ENCODE measurements at regions not wholly inside any gene's neighbourhood (a gene's known extent, or its start where the extent isn't known, plus 50 kb on each side); places are given as distances from the start of the nearest gene placed in this dataset.

DNA sequence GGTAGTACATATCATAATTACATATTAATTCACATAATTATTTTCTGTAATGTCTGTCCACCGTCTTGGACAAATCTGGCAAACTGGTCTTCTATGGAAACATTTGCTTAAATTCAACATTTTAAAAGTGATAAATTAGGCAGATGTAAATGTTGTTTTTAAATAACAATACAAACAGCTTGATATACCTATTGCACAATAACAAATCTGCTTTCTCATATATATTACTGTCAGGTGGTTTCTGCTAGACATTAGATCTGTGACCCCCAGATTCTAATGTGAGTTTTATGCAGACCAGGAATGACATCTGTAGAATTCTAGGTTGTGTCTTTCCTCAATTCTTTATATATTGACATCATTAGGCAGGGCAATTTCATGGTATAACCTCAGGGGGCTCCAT, 173.3 kb downstream of the CCDC59 start:
- Histone ChIP-seq H3K36me3 (replicated peaks) (no peaks in the 10 kb centered on the region), H3K4me3 (ENCODE audit: low read depth, low read length) (no peak overlapping the region), H3K27me3 (replicated peaks) (no peaks in the 10 kb centered on the region), H3K27ac (no peak overlapping the region)
- TF ChIP-seq, protein P1, sequence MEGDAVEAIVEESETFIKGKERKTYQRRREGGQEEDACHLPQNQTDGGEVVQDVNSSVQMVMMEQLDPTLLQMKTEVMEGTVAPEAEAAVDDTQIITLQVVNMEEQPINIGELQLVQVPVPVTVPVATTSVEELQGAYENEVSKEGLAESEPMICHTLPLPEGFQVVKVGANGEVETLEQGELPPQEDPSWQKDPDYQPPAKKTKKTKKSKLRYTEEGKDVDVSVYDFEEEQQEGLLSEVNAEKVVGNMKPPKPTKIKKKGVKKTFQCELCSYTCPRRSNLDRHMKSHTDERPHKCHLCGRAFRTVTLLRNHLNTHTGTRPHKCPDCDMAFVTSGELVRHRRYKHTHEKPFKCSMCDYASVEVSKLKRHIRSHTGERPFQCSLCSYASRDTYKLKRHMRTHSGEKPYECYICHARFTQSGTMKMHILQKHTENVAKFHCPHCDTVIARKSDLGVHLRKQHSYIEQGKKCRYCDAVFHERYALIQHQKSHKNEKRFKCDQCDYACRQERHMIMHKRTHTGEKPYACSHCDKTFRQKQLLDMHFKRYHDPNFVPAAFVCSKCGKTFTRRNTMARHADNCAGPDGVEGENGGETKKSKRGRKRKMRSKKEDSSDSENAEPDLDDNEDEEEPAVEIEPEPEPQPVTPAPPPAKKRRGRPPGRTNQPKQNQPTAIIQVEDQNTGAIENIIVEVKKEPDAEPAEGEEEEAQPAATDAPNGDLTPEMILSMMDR (IDR thresholded peaks at IDR 0.05; ENCODE audit: low read depth, low read length, missing control alignments): no peak
- in situ Hi-C loops (cut with HindIII; ENCODE audit: low pct_ligation_motif_present, low sequenced_read_pairs): no loop called here
- DNase-seq: no peak

DNA sequence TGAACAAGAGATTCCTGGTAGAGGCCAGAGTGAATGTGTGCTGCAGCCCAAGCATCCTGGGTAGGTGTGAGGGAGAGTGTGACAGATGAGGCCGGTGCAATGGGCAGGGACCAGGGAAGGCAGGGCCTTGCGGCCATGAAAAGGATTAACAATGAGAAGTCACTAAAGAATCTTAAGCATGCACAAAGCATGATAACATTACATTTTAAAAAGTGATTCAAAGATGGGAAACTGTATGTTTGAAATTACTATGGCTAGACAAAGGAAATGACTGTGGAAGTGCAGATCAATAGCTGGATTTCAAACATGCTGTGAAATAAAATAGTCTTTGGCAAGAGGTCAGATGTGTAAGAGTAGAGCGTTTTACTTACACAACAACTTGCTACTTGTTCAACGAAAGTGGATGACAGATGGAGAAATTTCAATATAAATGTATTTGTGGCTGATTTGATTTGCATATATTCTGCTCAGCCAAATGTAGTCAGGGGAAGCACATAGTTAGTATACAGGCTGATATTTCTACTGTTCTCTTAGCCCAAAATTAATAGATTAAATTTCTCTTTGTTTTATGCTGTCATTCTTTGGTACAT, 175.5 kb downstream of the CCDC59 start:
- in situ Hi-C loops (cut with HindIII; ENCODE audit: low pct_ligation_motif_present, low sequenced_read_pairs): no loop called here
- Histone ChIP-seq H3K4me3 (ENCODE audit: low read depth, low read length) (no peak overlapping the region), H3K36me3 (replicated peaks) (no peaks in the 10 kb centered on the region), H3K27ac (no peak overlapping the region), H3K27me3 (replicated peaks) (no peaks in the 10 kb centered on the region)
- TF ChIP-seq, protein P1 (IDR thresholded peaks at IDR 0.05; ENCODE audit: low read depth, low read length, missing control alignments): no peak
- peak; percentile 1 for DNase-seq

DNA sequence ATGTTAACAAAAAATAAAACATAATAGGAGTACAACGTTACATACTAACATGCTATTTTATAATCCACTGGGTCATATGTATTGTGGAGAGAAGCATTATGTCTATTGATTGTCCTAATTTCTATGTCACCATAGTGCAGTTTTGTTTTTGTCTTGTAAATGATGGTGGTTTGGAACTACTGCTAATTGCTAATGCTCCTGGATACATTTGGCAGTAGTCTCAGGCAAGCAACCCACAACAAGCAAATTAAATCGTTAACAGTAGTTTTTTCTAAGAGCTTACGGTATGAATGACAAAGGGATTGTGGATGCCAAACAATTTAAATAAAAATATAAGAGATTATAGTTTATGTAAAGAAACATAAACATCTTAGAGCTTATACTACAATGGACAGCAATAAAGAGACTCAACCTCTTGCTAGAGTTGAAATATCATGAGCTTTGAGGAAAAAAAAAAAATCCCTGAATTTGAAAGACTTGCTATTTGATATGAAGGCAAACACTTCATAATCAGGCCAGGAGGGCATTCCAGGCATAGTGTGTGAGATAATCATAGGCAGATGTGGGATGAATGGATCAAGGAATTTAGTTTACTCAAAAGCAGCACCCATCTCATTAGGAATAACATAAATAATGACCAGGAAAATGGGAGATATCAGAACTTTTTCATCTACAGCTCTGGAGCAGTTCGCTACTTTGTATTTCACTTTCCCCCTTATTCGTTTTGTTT, 181.3 kb downstream of the CCDC59 start:
- Histone ChIP-seq H3K27me3 (replicated peaks) (no peaks in the 10 kb centered on the region), H3K36me3 (replicated peaks) (no peaks in the 10 kb centered on the region), H3K27ac (no peak overlapping the region), H3K4me3 (ENCODE audit: low read depth, low read length) (no peak overlapping the region)
- DNase-seq: peak; percentile 15
- in situ Hi-C loops (cut with HindIII; ENCODE audit: low pct_ligation_motif_present, low sequenced_read_pairs): no loop called here
- TF ChIP-seq, protein P1 (IDR thresholded peaks at IDR 0.05; ENCODE audit: low read depth, low read length, missing control alignments): no peak

DNA sequence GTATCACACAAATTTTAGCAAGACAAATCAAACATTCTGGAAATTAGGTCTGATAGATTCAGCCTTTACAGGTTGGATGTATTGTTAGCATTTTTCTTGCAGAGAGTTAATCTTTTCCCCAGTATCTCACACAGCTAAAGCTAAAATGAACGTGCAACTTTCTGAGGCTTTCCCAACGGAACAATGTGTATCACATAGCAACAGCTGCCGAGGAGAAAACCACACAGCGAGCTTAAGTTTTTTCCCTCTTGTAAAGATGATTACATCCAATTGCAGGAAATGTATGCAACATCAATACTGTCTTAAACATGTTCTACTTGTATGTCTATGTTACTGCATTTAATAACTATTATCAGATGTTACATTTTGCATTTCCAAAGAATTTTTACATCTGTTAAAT, 182.2 kb downstream of the CCDC59 start:
- Histone ChIP-seq H3K27ac (no peak overlapping the region), H3K27me3 (replicated peaks) (no peaks in the 10 kb centered on the region), H3K4me3 (ENCODE audit: low read depth, low read length) (no peak overlapping the region), H3K36me3 (replicated peaks) (no peaks in the 10 kb centered on the region)
- TF ChIP-seq, protein P1 (IDR thresholded peaks at IDR 0.05; ENCODE audit: low read depth, low read length, missing control alignments): no peak
- in situ Hi-C loops (cut with HindIII; ENCODE audit: low pct_ligation_motif_present, low sequenced_read_pairs): no loop called here
- peak; percentile 2 for DNase-seq

DNA sequence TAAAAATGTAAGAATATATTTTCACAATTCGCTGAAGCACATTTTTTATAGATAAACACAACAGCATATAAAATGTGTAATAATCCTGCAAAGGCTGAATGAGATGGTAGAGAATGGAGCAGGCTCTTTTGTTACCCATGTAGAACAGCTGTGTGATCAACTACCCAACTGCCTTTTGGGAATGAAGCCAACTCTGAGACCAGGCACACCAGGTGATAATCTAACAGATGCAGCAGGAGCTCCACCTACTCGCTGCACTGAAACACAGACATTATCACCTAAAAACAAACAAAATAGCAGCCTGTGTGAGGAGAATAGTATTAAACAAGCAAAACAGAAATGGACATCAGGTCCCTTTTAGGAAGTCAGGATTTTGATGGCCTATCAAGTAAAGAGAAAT, 183.3 kb downstream of the CCDC59 start:
- TF ChIP-seq, protein P1 (IDR thresholded peaks at IDR 0.05; ENCODE audit: low read depth, low read length, missing control alignments): no peak
- in situ Hi-C loops (cut with HindIII; ENCODE audit: low pct_ligation_motif_present, low sequenced_read_pairs): no loop called here

More for the DNA sequence above, 183.3 kb downstream of the CCDC59 start:
- Histone ChIP-seq H3K4me3 (ENCODE audit: low read depth, low read length) (no peak overlapping the region), H3K27me3 (replicated peaks) (no peaks in the 10 kb centered on the region), H3K27ac (no peak overlapping the region), H3K36me3 (replicated peaks) (no peaks in the 10 kb centered on the region)
- DNase-seq: no peak
